ENCODE measurements at regions not wholly inside any gene's neighbourhood (a gene's known extent, or its start where the extent isn't known, plus 50 kb on each side); places are given as distances from the start of the nearest gene placed in this dataset.

- TF ChIP-seq CTCF (IDR thresholded peaks at IDR 0.05; ENCODE audit: low read length) (no peak), EZH2 (IDR thresholded peaks at IDR 0.05; ENCODE audit: borderline replicate concordance, low read length) (no peak)
Measured at GRCh38 chr3:167920747-167921146, 175.0 kb downstream of the GOLIM4 start.

Data from OCI-LY1 (cell line).